ENCODE measurements at regions not wholly inside any gene's neighbourhood (a gene's known extent, or its start where the extent isn't known, plus 50 kb on each side); places are given as distances from the start of the nearest gene placed in this dataset.

GRCh38 chr13:61162106-61162505, 253.5 kb downstream of the PCDH20 start:
- H3K4me1 Mint-ChIP-seq: no peaks in the 10 kb centered on the region
- H3K9me3 ChIP-seq (replicated peaks in 1 of 2; ENCODE audit: control insufficient read depth in 1 of 2, insufficient read depth in 1 of 2, low read length in 2 of 2): no peaks in the 10 kb centered on the region
- no peak for DNase-seq
- H3K4me3 Mint-ChIP-seq: no peak overlapping the region
- no peaks in the 10 kb centered on the region for H3K36me3 ChIP-seq (replicated peaks in 1 of 2; ENCODE audit: control insufficient read depth in 1 of 2, insufficient read depth in 2 of 2, low read length in 2 of 2)
- H4K20me1 ChIP-seq (ENCODE audit: insufficient read depth, low read length): no peaks in the 10 kb centered on the region
- no peaks in the 10 kb centered on the region for H3K79me2 ChIP-seq (ENCODE audit: insufficient read depth, low read length)
- H3K27me3 ChIP-seq (ENCODE audit: control insufficient read depth in 2 of 2, insufficient read depth in 2 of 2, low read length in 2 of 2): no peaks in the 10 kb centered on the region
- no peaks in the 10 kb centered on the region for H3K4me1 ChIP-seq (ENCODE audit: control insufficient read depth in 1 of 2, insufficient read depth in 2 of 2, low read length in 2 of 2)
- WGBS (ENCODE audit: insufficient coverage): 94% methylated on average over 2 of the region's 3 CpGs
- no peaks in the 10 kb centered on the region for H3K27me3 Mint-ChIP-seq (ENCODE audit: low read depth in 3 of 3)
- no peaks in the 10 kb centered on the region for H3K36me3 Mint-ChIP-seq
- H3K4me3 ChIP-seq (replicated peaks in 1 of 3; ENCODE audit: low read depth in 2 of 3, low read length in 3 of 3): no peak overlapping the region
- H2AFZ ChIP-seq (ENCODE audit: insufficient read depth, low read depth, low read length, poor library complexity, severe bottlenecking): no peak overlapping the region
- intact Hi-C loops (cut with micrococcal nuclease): no loop called here
- TF ChIP-seq, protein P1, sequence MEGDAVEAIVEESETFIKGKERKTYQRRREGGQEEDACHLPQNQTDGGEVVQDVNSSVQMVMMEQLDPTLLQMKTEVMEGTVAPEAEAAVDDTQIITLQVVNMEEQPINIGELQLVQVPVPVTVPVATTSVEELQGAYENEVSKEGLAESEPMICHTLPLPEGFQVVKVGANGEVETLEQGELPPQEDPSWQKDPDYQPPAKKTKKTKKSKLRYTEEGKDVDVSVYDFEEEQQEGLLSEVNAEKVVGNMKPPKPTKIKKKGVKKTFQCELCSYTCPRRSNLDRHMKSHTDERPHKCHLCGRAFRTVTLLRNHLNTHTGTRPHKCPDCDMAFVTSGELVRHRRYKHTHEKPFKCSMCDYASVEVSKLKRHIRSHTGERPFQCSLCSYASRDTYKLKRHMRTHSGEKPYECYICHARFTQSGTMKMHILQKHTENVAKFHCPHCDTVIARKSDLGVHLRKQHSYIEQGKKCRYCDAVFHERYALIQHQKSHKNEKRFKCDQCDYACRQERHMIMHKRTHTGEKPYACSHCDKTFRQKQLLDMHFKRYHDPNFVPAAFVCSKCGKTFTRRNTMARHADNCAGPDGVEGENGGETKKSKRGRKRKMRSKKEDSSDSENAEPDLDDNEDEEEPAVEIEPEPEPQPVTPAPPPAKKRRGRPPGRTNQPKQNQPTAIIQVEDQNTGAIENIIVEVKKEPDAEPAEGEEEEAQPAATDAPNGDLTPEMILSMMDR (IDR thresholded peaks at IDR 0.05): no peak
- peaks cover 0 to 3% (median 0%) of the 10 kb centered on the region in 7 donors for H3K9me3 Mint-ChIP-seq
- no peak overlapping the region for H3K27ac ChIP-seq (ENCODE audit: low read depth in 1 of 2, low read length in 2 of 2)
- H3K9ac ChIP-seq (ENCODE audit: insufficient read depth, low read length, poor library complexity, severe bottlenecking): no peak overlapping the region
- no peak overlapping the region for H3K27ac Mint-ChIP-seq
- H3K4me2 ChIP-seq (replicated peaks; ENCODE audit: extremely low read depth, low read length, poor library complexity, severe bottlenecking): no peak overlapping the region

- H3K4me3 ChIP-seq (replicated peaks in 1 of 3; ENCODE audit: low read depth in 2 of 3, low read length in 3 of 3): no peak overlapping the region
- no peaks in the 10 kb centered on the region for H4K20me1 ChIP-seq (ENCODE audit: insufficient read depth, low read length)
- Mint-ChIP-seq H3K36me3 (no peaks in the 10 kb centered on the region), H3K27me3 (ENCODE audit: low read depth in 3 of 3) (no peaks in the 10 kb centered on the region), H3K9me3 (peaks cover 0 to 5% (median 2%) of the 10 kb centered on the region in 7 donors), H3K4me3 (no peak overlapping the region), H3K4me1 (no peaks in the 10 kb centered on the region), H3K27ac (no peak overlapping the region)
- no CpG with 5 or more reads among the region's 1 CpG for WGBS (ENCODE audit: insufficient coverage)
- no peaks in the 10 kb centered on the region for H3K27me3 ChIP-seq (ENCODE audit: control insufficient read depth in 2 of 2, insufficient read depth in 2 of 2, low read length in 2 of 2)
- intact Hi-C loops (cut with micrococcal nuclease): no loop called here
- no peak for DNase-seq
- H3K4me2 ChIP-seq (replicated peaks; ENCODE audit: extremely low read depth, low read length, poor library complexity, severe bottlenecking): no peak overlapping the region
- no peaks in the 10 kb centered on the region for H3K79me2 ChIP-seq (ENCODE audit: insufficient read depth, low read length)
- H3K9me3 ChIP-seq (replicated peaks in 1 of 2; ENCODE audit: control insufficient read depth in 1 of 2, insufficient read depth in 1 of 2, low read length in 2 of 2): no peaks in the 10 kb centered on the region
- no peaks in the 10 kb centered on the region for H3K4me1 ChIP-seq (ENCODE audit: control insufficient read depth in 1 of 2, insufficient read depth in 2 of 2, low read length in 2 of 2)
- no peak overlapping the region for H3K9ac ChIP-seq (ENCODE audit: insufficient read depth, low read length, poor library complexity, severe bottlenecking)
- TF ChIP-seq, protein P1 (IDR thresholded peaks at IDR 0.05): no peak
- no peak overlapping the region for H3K27ac ChIP-seq (ENCODE audit: low read depth in 1 of 2, low read length in 2 of 2)
- no peak overlapping the region for H2AFZ ChIP-seq (ENCODE audit: insufficient read depth, low read depth, low read length, poor library complexity, severe bottlenecking)
- H3K36me3 ChIP-seq (replicated peaks in 1 of 2; ENCODE audit: control insufficient read depth in 1 of 2, insufficient read depth in 2 of 2, low read length in 2 of 2): no peaks in the 10 kb centered on the region
These were observed 258.9 kb downstream of the PCDH20 start for GRCh38 chr13:61156753-61157152.

Data from CD14-positive monocyte (primary cell).